ENCODE measurements at regions not wholly inside any gene's neighbourhood (a gene's known extent, or its start where the extent isn't known, plus 50 kb on each side); places are given as distances from the start of the nearest gene placed in this dataset.
"Not testable (repeated sequence)": the region's sequence is repeated elsewhere in the genome, so short reads cannot be mapped to it uniquely, and the experiment has no call there.

- DNase-seq, result no peak
Observed at GRCh38 chr13:33340631-33341030, 55.1 kb upstream of the STARD13 start.

- no peak for DNase-seq
Observed at GRCh38 chr13:33341861-33342452, 56.4 kb upstream of the STARD13 start.

- no peak for DNase-seq
Observed at GRCh38 chr13:33345842-33346241, 60.3 kb upstream of the STARD13 start.

GRCh38 chr13:33347861-33348260 is 62.3 kb upstream of the STARD13 start:
- DNase-seq, result no peak

GRCh38 chr13:33348366-33348765 is 62.8 kb upstream of the STARD13 start:
- DNase-seq, result no peak

GRCh38 chr13:33349288-33349985 is 63.9 kb upstream of the STARD13 start:
- DNase-seq, result no peak

GRCh38 chr13:33349986-33350826 is 64.7 kb upstream of the STARD13 start:
- no peak for DNase-seq

GRCh38 chr13:33351319-33351718 is 65.8 kb upstream of the STARD13 start:
- DNase-seq, result no peak

GRCh38 chr13:33352041-33352440 is 66.5 kb upstream of the STARD13 start:
- no peak for DNase-seq

- DNase-seq, result no peak
Observed at GRCh38 chr13:33352526-33352925, 67.0 kb upstream of the STARD13 start.

- DNase-seq, result no peak
Observed at GRCh38 chr13:33353210-33353609, 67.7 kb upstream of the STARD13 start.

- DNase-seq, result no peak
Observed at GRCh38 chr13:33353646-33354045, 68.1 kb upstream of the STARD13 start.

GRCh38 chr13:33355201-33355895 is 69.8 kb upstream of the STARD13 start:
- no peak for DNase-seq

GRCh38 chr13:33358076-33358475 is 72.5 kb upstream of the STARD13 start:
- DNase-seq, result not testable (repeated sequence)

- DNase-seq, result no peak
Observed at GRCh38 chr13:33362986-33363727, 77.6 kb upstream of the STARD13 start.

GRCh38 chr13:33364192-33364591 is 78.6 kb upstream of the STARD13 start:
- no peak for DNase-seq

GRCh38 chr13:33366469-33367062 is 81.0 kb upstream of the STARD13 start:
- no peak for DNase-seq

- DNase-seq, result no peak
Observed at GRCh38 chr13:33367171-33367895, 81.8 kb upstream of the STARD13 start.

- no peak for DNase-seq
Observed at GRCh38 chr13:33367926-33368325, 82.4 kb upstream of the STARD13 start.

GRCh38 chr13:33369073-33369472 is 83.5 kb upstream of the STARD13 start:
- no peak for DNase-seq

GRCh38 chr13:33372251-33372919 is 86.8 kb upstream of the STARD13 start:
- DNase-seq, result no peak
